Myocyte (in vitro differentiated cells): ENCODE measurements at regions not wholly inside any gene's neighbourhood (a gene's known extent, or its start where the extent isn't known, plus 50 kb on each side); places are given as distances from the start of the nearest gene placed in this dataset.
"Not testable (repeated sequence)": the region's sequence is repeated elsewhere in the genome, so short reads cannot be mapped to it uniquely, and the experiment has no call there.

Experiments used
- DNase-seq: peaks from one replicate; pipeline ENCODE4 v3.0.0-alpha.2; 2012; ENCODE audit warnings: low read depth

- no peak for DNase-seq
Observed at GRCh38 chr2:13193075-13193474, 476.3 kb downstream of the TRIB2 start.

GRCh38 chr2:13193900-13194299 is 477.2 kb downstream of the TRIB2 start:
- DNase-seq, result peak; percentile 43

GRCh38 chr2:13195270-13195669 is 478.5 kb downstream of the TRIB2 start:
- no peak for DNase-seq

GRCh38 chr2:13197248-13197647 is 480.5 kb downstream of the TRIB2 start:
- no peak for DNase-seq

GRCh38 chr2:13201924-13202323 is 485.2 kb downstream of the TRIB2 start:
- DNase-seq, result no peak

- DNase-seq, result no peak
Observed at GRCh38 chr2:13212115-13212514, 495.4 kb downstream of the TRIB2 start.

- DNase-seq, result no peak
Observed at GRCh38 chr2:13218205-13218604, 501.5 kb downstream of the TRIB2 start.

GRCh38 chr2:13227578-13227977 is 510.8 kb downstream of the TRIB2 start:
- DNase-seq, result no peak

GRCh38 chr2:13230221-13230620 is 513.5 kb downstream of the TRIB2 start:
- no peak for DNase-seq

GRCh38 chr2:13240061-13240460 is 523.3 kb downstream of the TRIB2 start:
- DNase-seq, result no peak

GRCh38 chr2:13240789-13241487 is 524.2 kb downstream of the TRIB2 start:
- DNase-seq, result no peak

- no peak for DNase-seq
Observed at GRCh38 chr2:13252615-13253014, 535.9 kb downstream of the TRIB2 start.

GRCh38 chr2:13255485-13255884 is 538.7 kb downstream of the TRIB2 start:
- DNase-seq, result no peak

- DNase-seq, result no peak
Observed at GRCh38 chr2:13260402-13260801, 543.7 kb downstream of the TRIB2 start.

- DNase-seq, result no peak
Observed at GRCh38 chr2:13266166-13266565, 549.4 kb downstream of the TRIB2 start.

- DNase-seq, result no peak
Observed at GRCh38 chr2:13284688-13285087, 568.0 kb downstream of the TRIB2 start.

GRCh38 chr2:13289310-13289709 is 572.6 kb downstream of the TRIB2 start:
- no peak for DNase-seq

- DNase-seq, result not testable (repeated sequence)
Observed at GRCh38 chr2:13308478-13308805, 591.7 kb downstream of the TRIB2 start.

GRCh38 chr2:13308989-13309388 is 592.3 kb downstream of the TRIB2 start:
- no peak for DNase-seq

- no peak for DNase-seq
Observed at GRCh38 chr2:13332060-13332459, 615.3 kb downstream of the TRIB2 start.

GRCh38 chr2:13334071-13334470 is 617.3 kb downstream of the TRIB2 start:
- DNase-seq, result not testable (repeated sequence)

- peak; percentile 1 for DNase-seq
Observed at GRCh38 chr2:13334545-13334944, 617.8 kb downstream of the TRIB2 start.

- no peak for DNase-seq
Observed at GRCh38 chr2:13335862-13336535, 619.3 kb downstream of the TRIB2 start.
